NCI-H526 (cell line): ENCODE measurements at regions not wholly inside any gene's neighbourhood (a gene's known extent, or its start where the extent isn't known, plus 50 kb on each side); places are given as distances from the start of the nearest gene placed in this dataset.

Experiments used
- DNase-seq, 2 experiments: peaks; one replicate each; lab custom pipeline; 2025; lab: John Stamatoyannopoulos, UW

DNA sequence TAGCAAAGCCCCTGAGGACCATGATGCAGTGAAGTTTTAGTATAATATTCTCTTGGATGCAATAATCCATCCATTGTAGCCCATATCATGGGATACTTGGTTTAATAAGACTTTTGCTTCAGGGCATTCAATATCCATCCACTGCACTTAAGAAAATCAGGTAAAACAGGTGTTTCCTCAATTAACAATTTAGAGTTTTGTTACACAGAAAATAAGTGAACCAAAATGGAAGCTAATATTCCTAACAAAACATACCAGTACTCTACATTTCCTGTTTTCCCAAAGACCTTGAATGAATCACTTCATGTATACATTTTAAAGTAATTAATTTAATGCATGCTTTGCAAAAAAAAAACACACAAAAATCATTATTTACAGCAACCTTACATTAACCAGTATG lies 305.6 kb downstream of the NR2F1-AS1 start:
- DNase-seq: no peak

DNA sequence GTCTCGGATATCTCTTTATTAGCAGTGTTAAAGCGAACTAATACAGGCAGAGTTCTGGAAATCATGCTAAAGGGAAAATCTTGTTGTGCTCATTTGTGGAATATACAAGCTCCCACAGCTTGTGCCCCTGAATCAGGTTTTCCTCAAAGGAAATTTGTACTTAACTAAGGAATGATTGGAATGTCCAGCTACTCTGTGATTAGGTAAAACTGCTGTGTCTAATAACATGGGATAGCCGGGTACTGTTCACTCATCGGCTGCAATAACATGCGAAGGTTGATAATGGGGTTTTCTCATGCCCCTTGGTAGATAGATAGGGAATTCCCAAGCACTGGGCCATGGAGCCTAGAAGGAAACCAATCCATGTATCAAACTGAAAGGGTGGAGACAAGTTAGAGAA lies 306.7 kb downstream of the NR2F1-AS1 start:
- DNase-seq: no peak

DNA sequence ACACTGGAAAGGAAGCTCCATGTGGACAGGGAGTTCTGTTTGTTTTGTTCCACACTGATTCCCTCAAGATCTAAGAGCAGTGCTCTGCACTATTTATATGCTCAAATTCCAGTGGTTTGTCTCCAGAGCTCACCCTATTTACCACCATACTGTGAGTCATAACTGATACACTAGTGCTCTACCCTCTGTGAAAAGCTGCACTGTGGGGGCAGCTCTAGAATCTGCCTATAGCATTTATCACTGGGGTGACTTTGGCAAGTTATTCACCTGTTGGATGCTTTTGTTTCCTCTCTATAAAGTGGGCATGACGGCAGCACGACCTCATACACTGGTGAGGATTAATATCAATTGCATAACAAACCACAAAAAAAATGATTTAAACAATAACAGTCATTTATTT lies 307.8 kb downstream of the NR2F1-AS1 start:
- no peak for DNase-seq

DNA sequence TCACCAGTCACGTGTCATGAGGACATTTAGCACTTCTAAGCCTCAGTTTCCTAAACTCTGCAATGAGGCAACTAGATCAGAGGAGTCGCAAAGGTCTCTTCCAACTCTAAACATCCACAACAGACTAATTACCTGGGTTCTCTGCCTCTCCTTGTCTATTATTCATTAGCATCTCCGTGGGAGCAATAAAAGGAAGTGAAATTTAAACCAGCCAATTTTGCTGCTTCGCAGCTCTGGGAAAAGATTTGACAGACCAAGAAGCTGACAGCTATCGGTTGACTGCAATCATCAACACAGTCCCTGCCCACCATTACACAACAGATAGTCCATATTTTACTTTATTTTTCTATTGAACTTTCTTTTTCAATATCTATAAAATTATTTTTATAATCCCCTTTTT lies 308.9 kb downstream of the NR2F1-AS1 start:
- DNase-seq: no peak

DNA sequence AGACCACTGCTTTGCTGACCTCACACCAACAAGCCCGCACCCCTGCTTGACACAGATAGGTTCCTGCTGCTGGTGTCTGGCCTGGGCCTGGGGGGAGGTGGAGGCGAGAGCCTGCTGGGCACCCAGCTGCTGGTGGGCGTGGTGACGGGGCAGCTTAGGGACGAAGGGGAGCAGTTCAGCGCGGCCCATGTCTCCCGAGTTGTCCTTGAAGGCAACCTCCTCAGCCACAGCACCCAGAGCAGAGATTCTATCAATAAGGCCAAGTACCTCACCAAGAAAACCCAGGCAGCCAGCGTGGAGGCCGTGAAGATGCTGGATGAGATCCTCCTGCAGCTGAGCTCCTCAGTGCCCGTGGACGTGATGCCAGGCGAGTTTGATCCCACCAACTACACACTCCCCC lies 313.3 kb downstream of the NR2F1-AS1 start:
- no peak for DNase-seq

DNA sequence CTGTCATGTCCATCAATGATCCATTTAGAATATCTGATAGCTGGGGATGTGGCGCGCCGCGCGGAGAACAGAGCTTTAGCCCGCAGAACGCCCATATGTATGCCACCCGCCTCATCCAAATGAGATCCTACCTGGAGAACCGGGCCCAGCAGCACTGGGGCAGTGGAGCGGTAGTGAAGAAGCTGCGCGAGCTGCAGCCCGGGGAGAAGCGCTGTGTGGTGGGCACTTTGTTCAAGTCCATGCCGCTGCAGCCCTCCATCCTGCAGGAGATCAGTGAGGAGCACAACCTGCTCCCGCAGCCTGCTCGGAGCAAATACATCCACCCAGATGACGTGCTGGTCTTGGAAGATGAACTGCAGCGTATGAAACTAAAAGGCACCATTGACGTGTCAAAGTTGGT lies 313.7 kb downstream of the NR2F1-AS1 start:
- DNase-seq: no peak

DNA sequence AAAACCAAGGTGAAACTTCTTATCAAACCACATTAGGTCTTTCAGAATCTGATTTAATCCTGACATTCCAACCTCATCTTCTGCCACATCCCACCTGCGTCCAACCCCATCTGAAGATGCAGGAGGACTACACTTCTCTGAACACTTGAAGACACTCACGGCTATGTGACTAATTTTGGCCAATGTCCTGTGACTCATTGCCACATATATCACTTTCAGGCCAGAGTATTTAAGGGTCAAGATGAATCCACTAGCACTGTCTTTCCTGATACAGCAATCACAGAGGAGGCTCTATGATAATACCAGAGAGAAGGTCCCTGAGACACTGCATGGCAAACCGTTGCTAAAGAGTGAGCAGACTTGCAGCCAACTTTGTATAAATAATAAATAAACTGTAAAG lies 323.4 kb downstream of the NR2F1-AS1 start:
- DNase-seq: no peak

DNA sequence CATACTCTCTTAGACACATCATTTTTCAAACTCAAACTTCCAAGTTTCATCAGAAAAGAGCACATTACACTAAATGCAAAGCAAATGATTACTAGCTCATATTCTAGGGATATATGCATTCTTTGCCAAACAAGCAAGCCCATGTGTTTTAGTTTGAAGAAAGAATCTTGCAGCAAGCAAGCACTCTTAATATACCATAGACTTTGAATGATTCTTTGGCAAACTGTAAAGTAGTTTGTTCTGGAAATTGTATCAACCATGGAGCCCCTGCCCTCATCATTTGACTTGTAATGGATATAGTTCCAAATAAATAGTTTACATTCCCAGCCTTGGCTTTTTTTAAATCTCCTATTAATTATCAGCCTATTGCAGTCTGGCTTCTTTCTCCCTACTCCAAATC lies 325.2 kb downstream of the NR2F1-AS1 start:
- DNase-seq: no peak

DNA sequence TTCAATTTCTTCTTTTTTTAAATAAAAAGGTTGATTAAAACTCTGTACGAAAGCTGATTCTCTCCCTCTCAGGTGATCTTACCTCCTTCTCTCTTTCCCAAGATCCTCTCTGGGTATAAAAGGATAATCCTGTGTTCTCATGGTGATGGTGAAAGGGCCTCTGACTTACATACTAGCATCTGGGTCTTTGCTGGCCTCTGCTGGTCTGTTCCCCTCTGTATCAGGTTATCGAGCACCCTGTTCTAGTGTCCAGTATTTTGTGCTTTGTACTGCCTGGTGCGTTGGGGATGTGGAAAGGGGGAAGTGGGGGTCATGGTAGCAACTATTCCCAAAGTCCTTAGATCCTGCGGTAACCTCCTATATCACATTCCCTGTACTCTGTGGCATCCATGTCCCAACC lies 328.9 kb downstream of the NR2F1-AS1 start:
- DNase-seq: no peak

DNA sequence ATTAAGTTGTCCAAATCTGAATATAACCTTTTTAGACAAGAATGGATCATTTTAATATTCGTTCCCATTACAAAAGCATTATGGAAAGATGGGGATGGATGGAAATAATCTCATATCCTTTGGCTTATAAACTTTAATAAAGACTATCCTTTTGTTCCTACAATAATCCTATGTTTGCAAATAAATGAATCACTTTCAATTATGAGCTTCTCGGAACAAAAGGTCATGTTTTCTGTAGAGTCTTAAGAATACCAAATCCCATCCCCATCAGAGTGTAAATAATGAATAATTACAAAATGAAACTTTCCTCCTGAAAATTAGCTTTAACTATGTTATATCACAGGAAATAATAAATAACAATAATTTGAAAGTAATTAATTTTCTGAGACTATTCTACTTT lies 329.7 kb downstream of the NR2F1-AS1 start:
- no peak for DNase-seq

DNA sequence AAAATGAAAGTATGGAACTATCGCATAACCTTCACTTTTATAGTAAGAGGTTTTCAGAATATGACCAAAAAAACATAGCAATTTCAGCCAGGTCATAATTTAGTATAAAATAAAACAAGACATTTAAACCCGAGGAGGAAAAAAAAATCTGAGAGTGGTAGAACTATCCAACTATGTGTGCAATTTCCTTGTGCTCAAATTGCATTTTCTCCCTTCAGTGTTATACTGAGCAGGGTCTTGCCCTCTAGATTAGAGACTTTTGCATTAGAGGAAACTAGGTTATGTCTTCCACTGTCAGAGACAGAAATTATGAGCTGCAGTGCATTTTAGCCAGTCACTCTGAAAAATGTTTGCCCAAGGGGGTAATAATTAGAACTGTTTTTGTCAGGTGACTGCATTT lies 330.6 kb downstream of the NR2F1-AS1 start:
- no peak for DNase-seq

DNA sequence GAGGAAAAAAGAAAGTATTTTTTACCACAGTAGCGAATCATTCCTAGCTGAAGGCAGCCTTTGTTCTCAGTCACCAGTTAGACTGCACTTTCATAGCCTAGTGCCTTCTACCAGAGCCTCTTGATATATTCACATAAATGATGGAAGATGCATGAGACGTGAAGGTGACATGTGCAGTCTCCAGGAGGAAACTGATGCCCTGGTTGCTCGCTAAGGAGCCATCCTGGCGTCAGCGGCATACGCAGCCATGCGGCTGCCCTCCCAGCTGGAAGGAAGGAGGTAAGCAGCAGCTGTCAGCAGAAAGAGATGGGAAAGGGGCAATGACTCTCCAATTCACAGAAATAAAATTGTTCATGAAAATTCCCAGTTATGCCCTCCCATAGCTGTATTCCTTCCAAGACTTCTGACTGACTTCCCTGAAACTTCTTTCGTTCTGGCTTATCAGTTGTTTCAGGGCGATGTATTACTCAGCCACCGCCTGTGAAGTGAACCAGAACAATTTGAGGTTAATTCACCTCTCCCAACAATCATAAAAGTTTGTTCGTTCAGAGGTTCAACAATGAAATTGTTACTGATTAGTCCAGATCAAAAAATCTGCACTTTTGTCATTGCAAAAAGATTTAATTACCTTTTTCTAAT lies 331.2 kb downstream of the NR2F1-AS1 start:
- DNase-seq: no peak

DNA sequence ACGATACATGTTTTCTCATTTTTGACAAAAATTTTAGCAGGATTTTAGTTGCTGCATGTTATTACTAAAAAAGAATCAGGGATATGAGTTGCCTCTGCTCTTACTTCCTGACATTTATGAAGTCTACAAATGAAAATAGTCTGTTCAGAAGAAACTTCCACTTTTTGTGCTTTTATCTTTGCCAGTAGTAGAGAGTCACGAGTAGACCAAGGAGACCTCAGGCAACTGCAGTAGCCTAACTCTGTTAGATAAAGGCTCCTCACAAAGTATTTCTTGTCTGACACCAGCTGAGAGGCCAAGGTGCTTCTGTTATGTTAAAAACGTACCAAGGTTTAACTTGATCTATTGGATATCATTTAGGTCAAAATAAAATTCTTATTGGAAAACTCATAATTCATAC lies 333.9 kb downstream of the NR2F1-AS1 start:
- no peak for DNase-seq

DNA sequence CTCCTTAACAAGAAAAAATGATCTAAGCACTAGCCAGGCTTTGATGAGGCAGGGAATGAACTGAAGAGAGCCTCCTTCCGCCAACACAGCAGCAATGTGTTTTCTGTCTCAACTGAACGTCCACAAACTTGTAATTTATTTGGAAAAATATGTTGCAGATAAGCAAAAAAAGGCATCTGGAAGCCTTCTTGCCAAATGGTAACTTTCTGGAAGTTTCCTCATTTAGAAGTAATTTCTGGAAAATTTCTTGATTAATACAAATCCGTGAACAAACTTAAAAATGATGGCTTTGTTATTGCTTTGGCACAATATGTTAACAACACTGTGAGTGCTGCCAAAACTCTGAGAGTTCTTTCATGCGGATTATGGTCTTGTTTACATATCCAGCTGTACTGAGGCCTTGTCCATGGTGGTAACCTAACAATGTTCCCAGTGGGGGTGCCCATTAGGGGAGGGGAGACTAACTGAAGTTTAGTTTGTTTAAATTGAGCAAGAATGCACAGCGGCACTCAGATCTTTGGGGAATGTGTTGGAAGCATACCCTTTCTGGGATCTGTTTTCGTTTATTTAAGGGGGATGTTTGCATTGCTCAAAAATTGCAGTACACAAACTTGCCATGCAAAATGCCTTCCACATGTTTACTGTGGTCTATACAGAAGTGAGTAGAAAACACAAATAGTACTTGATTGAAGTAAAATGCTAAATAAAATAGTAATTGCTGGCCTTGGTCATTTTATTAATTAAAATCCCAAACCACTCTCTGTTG lies 334.7 kb downstream of the NR2F1-AS1 start:
- no peak for DNase-seq

DNA sequence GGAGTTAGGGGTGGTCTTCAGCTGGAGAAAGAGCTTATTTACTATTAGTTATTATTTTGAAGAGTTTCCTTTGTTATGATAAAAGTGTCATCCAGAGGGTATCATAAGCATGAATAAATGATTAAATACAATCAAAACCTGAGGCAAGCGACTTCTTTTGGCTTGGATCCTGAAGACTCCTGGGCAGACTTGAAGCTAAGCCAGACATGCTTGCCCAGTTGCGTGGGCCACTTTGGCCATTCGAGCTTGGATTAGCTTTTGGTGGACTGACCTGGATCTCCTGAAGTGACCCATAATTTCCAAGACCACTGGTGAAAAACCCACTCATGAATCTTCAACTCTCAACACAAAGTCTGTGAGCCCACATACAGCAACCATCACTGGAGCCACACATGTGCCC lies 335.8 kb downstream of the NR2F1-AS1 start:
- DNase-seq: no peak

DNA sequence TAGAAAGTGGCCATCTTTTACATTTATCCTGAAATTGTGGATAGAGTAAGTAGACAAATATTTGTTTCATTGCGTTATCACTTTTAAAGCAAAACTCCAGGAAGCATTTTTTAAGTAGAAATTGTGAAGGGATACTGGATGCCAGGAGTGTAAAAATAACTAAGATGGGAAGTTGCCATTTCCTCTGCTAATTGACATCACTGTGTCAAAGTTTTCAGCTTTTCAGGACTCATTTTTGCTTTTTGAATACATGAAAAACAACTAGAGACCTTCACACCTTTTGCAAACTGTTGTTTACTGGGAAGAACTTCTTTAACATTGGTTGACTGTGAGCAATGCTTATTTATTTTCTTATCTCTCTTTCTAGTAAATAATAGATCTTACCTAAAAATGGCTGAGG lies 337.5 kb downstream of the NR2F1-AS1 start:
- no peak for DNase-seq

DNA sequence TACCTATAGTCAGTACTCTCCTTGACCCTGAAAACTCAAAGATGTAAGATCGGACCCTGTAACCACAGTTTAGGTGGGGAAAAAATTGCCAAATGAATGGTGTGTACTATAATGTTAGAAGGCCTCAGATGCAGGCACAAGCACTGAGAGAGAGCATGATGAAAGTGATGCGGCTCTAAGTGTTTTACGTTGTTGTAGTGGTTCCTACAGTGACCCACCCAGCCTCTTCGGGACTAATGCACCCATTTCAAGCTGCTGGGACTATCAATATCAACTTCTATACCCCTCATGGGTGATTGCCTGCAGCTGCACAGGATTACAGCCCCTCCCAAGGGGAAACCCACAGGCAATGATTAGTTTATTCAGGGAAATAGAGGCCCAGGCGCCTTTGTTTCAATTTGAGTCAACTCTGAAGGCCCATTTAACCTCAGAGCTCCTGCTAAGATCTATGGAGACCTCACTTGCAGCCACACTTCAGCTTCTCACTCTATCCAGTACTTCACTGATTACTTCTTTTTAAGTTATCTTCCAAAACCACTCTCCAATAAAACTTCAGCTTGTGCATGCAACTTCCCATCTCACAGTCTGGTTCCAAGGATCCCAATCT lies 340.7 kb downstream of the NR2F1-AS1 start:
- DNase-seq: no peak

DNA sequence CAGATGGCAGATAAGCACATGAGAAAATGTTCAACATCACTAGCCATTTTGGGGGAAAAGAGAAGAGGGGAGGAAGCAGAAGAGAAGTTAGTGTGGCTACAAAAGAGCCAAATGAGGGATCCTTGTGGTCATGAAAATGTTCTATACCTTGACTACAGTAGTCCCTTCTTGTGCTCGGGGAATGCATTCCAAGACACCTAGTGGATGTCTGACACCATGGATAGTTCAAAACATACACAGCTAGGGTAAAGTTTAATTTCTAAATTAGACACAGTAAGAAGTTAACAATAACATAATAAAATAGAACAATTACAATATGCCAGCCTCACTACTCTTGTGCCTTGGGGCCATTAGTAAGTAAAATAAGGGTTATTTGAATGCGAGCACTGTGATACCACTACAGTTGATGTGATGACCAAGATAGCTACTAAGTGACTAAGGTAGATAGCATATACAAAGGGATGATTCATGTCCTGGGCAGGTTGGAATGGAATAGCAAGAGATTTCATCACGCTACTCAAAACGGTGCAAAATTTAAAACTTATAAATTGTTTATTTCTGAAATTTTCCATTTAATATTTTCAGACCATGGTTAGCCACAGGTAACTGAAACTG lies 344.1 kb downstream of the NR2F1-AS1 start:
- no peak for DNase-seq

DNA sequence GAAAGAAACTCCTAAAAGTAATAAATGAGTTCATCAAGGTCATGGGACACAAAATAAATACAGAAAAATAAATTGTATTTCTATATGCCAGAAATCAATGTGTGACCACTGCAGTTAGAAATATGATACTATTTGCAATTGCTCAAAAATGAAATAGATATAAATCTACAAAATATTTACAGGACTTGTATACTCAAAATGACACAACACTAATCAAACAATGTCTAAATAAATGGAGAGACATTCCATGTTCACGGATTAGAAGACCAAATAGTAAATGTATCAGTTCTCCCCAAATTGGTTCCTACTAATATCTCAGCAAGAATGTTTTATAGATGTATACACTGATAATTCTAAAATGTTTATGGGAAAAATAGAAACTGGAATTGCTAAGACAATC lies 345.3 kb downstream of the NR2F1-AS1 start:
- no peak for DNase-seq

DNA sequence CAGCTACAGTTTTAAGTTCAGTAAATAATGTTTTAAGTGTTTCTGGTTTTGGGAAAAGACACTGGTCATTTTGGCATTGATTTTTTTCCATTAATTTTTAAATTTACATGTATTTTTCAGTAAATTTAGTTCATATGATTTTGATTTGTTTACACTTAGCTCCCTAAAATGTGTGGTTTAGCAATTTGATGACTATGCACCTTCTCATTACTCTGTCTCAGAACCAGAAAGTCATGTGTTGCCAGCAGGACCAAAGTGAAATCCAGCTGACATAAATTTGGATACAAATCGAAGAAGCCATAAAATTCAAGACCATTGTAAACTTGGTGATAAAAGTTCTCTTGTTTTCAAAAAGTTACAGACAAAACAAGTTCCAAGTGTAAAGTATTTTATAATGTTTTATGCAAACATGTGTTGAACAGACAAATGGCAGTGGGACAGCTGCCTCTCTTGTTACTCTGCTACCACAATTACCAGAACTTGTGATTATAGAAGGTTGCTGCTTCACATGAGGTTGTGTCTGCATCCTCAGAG lies 354.8 kb downstream of the NR2F1-AS1 start:
- DNase-seq: no peak

DNA sequence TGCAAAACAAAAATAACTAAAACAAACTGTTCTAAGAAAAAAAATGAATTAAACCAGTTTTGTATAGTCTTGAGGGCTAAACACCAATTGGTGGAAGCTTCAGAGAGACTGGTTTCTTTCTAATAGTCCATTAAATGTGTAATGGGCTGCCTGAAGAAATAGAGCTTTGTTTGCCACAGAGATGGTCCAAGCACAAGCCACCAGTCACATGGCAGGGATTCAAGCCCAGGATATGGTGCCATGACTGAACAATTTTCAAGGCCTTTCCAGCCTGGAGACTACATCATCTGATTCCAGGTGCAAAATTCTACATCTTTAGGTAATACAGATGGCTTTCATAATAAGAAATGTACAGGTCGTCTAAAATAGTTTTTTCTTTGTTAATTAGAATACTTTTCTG lies 355.3 kb downstream of the NR2F1-AS1 start:
- no peak for DNase-seq

DNA sequence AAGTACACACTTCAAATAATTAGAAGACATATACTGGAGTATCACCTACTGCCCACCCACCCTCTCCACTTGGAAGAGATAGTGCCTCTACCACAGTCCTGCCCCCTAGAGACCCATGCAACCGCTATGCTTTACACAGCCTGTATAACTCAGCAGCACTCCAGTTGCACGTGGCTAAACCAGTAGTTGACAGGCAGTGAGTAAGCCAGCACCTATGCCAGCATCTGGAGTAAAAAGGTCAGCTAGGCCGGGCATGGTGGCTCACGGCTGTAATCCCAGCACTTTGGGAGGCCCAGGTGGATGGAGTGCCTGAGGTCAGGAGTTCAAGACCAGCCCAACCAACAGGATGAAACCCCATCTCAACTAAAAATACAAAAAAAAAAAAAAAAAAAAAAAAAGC lies 356.4 kb downstream of the NR2F1-AS1 start:
- DNase-seq: no peak

DNA sequence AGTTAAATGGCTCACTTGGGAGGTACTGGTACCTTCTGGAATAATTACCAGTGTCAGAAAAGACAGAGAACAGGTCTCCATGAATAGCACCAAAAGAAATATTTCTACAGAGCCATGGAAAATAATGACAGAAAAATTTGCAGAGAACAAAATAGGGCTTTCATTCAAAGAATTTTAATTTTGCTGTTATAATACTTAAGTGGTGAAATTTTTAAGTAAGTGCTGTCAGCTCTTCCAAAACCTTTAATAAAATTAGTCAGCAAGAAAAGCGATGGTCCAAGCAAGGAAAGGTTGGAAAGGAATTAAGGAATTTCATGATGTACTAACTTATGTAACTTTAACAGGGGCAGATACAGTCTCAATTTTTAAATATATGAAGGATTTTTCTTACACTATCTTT lies 359.2 kb downstream of the NR2F1-AS1 start:
- no peak for DNase-seq
